Small intestine (tissue), 7 donors: ENCODE measurements at regions not wholly inside any gene's neighbourhood (a gene's known extent, or its start where the extent isn't known, plus 50 kb on each side); places are given as distances from the start of the nearest gene placed in this dataset.
"Not testable (repeated sequence)": the region's sequence is repeated elsewhere in the genome, so short reads cannot be mapped to it uniquely, and the experiment has no call there.

Source experiments
- DNase-seq, 2 donors: peaks; one replicate each; pipeline versions ENCODE4 v3.0.0 to v3.0.0-alpha.2; 2013
- FAIRE-seq: peaks from 2 replicates; lab custom pipeline; 2012; peaks lifted over from hg19 to GRCh38; lab: Jason Lieb, UNC
- H3K27ac ChIP-seq, 3 donors: one replicate each; pipeline ENCODE4 v1.5.1; 2013; ENCODE audit warnings: low read length in 2 of 3, mild to moderate bottlenecking in 2 of 3, control low read depth in 1 of 3, inconsistent platforms in 1 of 3, low read depth in 1 of 3, moderate library complexity in 1 of 3
- H3K27me3 ChIP-seq, 3 donors: one replicate each; pipeline ENCODE4 v1.6.1; 2013; ENCODE audit warnings: low read length in 3 of 3, inconsistent platforms in 1 of 3; ENCODE audit not compliant: control insufficient read depth in 3 of 3, insufficient read depth in 3 of 3
- H3K36me3 ChIP-seq, 3 donors: one replicate each; pipeline ENCODE4 v1.6.1; 2013; ENCODE audit warnings: low read length in 3 of 3, inconsistent platforms in 1 of 3, low read depth in 1 of 3, mild to moderate bottlenecking in 1 of 3, moderate library complexity in 1 of 3; ENCODE audit not compliant: control insufficient read depth in 3 of 3, insufficient read depth in 2 of 3
- H3K4me1 ChIP-seq, 3 donors: one replicate each; pipeline ENCODE4 v1.6.1; 2013; ENCODE audit warnings: low read length in 2 of 3, inconsistent platforms in 1 of 3, low read depth in 1 of 3, mild to moderate bottlenecking in 1 of 3, moderate library complexity in 1 of 3; ENCODE audit not compliant: control insufficient read depth in 3 of 3, insufficient read depth in 2 of 3
- H3K4me3 ChIP-seq, 3 donors: one replicate each; pipeline ENCODE4 v1.5.1; 2013; ENCODE audit warnings: low read length in 3 of 3, control low read depth in 1 of 3, inconsistent platforms in 1 of 3, low read depth in 1 of 3, mild to moderate bottlenecking in 1 of 3, moderate library complexity in 1 of 3
- H3K9me3 ChIP-seq, 2 donors: one replicate each; pipeline ENCODE4 v1.6.1; 2013; ENCODE audit warnings: low read depth in 1 of 2, low read length in 1 of 2; ENCODE audit not compliant: control insufficient read depth in 2 of 2, insufficient read depth in 1 of 2
- WGBS, 3 donors: extraction: QIAGEN DNeasy Blood & Tissue Kit; methylation state at CpG; one replicate each; pipeline ENCODE4 v1.1.7; 2013; 5-methylcytosine and 5-hydroxymethylcytosine counted together
- donor health status: healthy with polysubstance abuse.
- donor health status: control.
- donor health status: control.
- donor health status: Bipolar disorder and iron deficiency.
- donor health status: healthy.

DNA sequence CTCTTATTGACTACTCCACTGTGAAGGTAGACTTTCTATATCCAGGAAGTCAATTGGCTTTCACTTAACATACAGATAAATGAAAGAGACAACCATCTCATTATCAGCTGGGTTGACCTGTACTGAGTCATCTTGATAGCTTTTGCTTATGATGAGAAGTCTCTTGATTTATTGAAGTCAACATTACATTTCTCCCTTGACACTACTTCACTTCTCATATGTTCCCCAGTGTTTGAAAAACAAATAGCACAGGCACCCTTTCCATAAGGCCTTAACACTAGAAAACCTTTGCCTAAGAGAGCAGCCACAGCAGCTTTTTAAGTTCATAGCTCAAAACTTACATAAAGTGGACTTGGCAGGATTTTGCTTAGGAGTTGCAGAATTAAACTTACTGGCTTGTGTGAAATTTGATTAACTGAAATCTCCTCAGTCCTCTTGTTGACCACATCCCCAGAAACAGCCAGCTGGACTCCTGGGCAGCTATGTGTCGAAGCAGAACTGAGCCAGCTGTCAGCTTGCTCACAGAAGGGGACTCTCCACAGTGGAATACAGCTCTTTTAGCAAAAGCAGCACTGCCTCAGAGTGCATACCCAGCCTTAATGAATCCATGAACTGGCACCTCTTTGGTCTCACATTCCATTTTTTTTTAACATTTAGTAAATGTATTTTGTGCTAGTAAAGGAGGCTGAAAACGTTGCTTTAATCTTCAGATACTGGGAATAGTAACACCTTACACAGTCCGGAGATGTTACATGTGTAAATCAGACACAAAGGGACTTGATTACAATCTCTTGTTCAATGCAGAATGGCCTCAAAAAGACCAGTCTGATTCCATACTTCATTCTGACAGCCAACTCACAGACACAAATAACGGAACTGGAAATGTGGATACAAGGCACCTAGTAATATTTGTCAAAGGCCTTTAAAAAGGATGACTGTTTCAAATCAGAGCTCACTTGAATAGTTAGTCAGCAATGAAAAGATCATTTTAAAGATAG, 1532.7 kb downstream of the HACE1 start:
- no peaks in the 10 kb centered on the region for H3K9me3 ChIP-seq
- no peaks in the 10 kb centered on the region for H3K27me3 ChIP-seq
- WGBS, 3 donors = 50 to 57% (median 53%) methylated on average over 4 of the region's 4 CpGs
- H3K27ac ChIP-seq = no peak overlapping the region
- DNase-seq = no peak
- H3K36me3 ChIP-seq = no peaks in the 10 kb centered on the region
- FAIRE-seq = no peak
- no peaks in the 10 kb centered on the region for H3K4me1 ChIP-seq
- H3K4me3 ChIP-seq = no peak overlapping the region

DNA sequence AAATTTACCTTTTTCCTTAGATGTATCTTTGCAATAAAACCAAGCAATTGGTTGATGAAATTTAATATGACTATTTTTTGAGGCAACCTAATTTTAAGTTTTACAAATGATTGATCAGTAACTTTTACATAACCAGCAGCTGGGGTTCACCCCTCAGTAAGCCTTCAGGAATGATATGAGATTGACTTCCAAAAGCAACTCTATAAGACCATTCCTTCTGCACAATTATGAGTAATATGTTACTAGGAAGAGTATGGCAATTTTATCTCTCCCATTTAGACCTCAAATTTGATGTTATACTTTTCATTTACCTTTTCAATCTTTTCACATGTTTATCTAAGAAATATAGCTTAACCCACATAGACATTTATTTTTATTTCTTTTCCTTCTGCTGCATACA, 1546.3 kb downstream of the HACE1 start:
- Histone ChIP-seq H3K27ac (no peak overlapping the region), H3K9me3 (peaks cover 0 to 18% of the 10 kb centered on the region in 2 donors), H3K36me3 (no peaks in the 10 kb centered on the region), H3K27me3 (no peaks in the 10 kb centered on the region), H3K4me1 (no peaks in the 10 kb centered on the region), H3K4me3 (no peak overlapping the region)
- DNase-seq = no peak
- no peak for FAIRE-seq

- H3K9me3 ChIP-seq, H3K36me3 ChIP-seq, H3K27me3 ChIP-seq, DNase-seq, H3K27ac ChIP-seq, FAIRE-seq, H3K4me3 ChIP-seq, H3K4me1 ChIP-seq: not testable (repeated sequence)
- 94 to 100% (median 98%) methylated on average over 3 to 26 of the region's 35 CpGs for WGBS, 3 donors
Observed at GRCh38 chr6:103294376-103294775, 1565.3 kb downstream of the HACE1 start.

GRCh38 chr6:103284835-103285234, 1574.9 kb downstream of the HACE1 start:
- FAIRE-seq (no peak), DNase-seq (no peak)
- Histone ChIP-seq H3K27me3 (no peaks in the 10 kb centered on the region), H3K4me3 (no peak overlapping the region), H3K9me3 (peaks cover 0 to 3% of the 10 kb centered on the region in 2 donors), H3K4me1 (no peaks in the 10 kb centered on the region), H3K27ac (no peak overlapping the region), H3K36me3 (no peaks in the 10 kb centered on the region)
- WGBS, 3 donors = 1 to 27% (median 24%) methylated on average over 2 of the region's 2 CpGs

- WGBS, 3 donors = 81 to 90% (median 87%) methylated on average over 2 of the region's 2 CpGs
- DNase-seq (no peak), FAIRE-seq (no peak)
- peaks cover 0 to 7% of the 10 kb centered on the region in 2 donors for H3K9me3 ChIP-seq
- no peaks in the 10 kb centered on the region for H3K36me3 ChIP-seq
- no peak overlapping the region for H3K4me3 ChIP-seq
- no peaks in the 10 kb centered on the region for H3K4me1 ChIP-seq
- no peaks in the 10 kb centered on the region for H3K27me3 ChIP-seq
- no peak overlapping the region for H3K27ac ChIP-seq
Observed at GRCh38 chr6:103280417-103280816, 1579.3 kb downstream of the HACE1 start.

- no peak for FAIRE-seq
- no peak overlapping the region for H3K4me3 ChIP-seq
- H3K36me3 ChIP-seq = no peaks in the 10 kb centered on the region
- peaks cover 0 to 7% of the 10 kb centered on the region in 2 donors for H3K9me3 ChIP-seq
- 66 to 90% (median 83%) methylated on average over 1 of the region's 1 CpG for WGBS, 3 donors
- no peaks in the 10 kb centered on the region for H3K27me3 ChIP-seq
- H3K4me1 ChIP-seq = no peaks in the 10 kb centered on the region
- no peak for DNase-seq
- no peak overlapping the region for H3K27ac ChIP-seq
Observed at GRCh38 chr6:103277936-103278335, 1581.8 kb downstream of the HACE1 start.

- Histone ChIP-seq H3K27me3 (no peaks in the 10 kb centered on the region), H3K9me3 (no peaks in the 10 kb centered on the region), H3K27ac (no peak overlapping the region), H3K4me1 (no peaks in the 10 kb centered on the region), H3K36me3 (no peaks in the 10 kb centered on the region), H3K4me3 (no peak overlapping the region)
- peak in 1 of 2 donors; percentile 13 for DNase-seq
- no peak for FAIRE-seq
- WGBS, 3 donors = 10 to 32% (median 19%) methylated on average over 1 of the region's 1 CpG
Observed at GRCh38 chr6:103273048-103273447, 1586.7 kb downstream of the HACE1 start.

DNA sequence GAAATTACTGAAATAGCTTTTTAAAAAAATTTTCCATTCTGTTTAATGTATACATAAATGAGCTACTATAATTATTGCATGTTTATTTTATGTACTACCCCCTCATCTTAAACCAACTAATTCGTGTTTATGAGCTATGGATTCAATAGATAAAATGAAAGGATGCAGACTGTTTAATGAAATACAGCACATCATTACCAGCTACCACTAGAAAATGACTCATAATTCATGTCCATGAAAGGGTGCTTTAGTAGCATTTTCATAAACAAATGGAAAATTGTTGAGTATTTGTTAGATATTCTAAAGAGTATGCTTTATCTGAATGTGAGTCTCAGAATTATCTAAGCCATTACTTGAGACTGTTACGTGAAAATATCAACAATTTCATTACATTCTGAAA, 1590.1 kb downstream of the HACE1 start:
- Histone ChIP-seq H3K36me3 (no peaks in the 10 kb centered on the region), H3K9me3 (no peaks in the 10 kb centered on the region), H3K27ac (no peak overlapping the region), H3K4me3 (no peak overlapping the region), H3K27me3 (no peaks in the 10 kb centered on the region), H3K4me1 (no peaks in the 10 kb centered on the region)
- 42 to 45% (median 44%) methylated on average over 2 of the region's 2 CpGs for WGBS, 3 donors
- DNase-seq (no peak), FAIRE-seq (no peak)
